ENCODE measurements at regions not wholly inside any gene's neighbourhood (a gene's known extent, or its start where the extent isn't known, plus 50 kb on each side); places are given as distances from the start of the nearest gene placed in this dataset.

DNA sequence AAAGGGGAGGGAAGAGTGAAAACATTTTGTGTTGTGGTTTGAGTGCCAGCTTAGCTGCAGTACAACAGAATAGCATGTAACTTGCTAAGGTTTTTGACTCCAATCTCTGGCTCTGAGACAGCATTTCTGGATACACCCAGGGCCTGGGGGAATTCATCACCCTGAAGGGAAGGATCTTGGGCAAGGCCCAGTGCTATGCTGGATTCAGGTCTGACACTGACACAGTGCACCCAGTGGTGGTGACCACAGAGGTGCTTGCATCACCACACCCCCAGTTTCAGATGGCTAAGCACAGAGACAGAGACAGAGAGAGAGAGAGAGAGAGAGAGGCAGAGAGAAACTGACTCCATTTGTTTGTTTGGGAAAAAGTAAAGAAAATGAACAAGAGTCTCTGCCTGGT lies 74.1 kb upstream of the KBTBD8 start:
- DNase-seq, result no peak

DNA sequence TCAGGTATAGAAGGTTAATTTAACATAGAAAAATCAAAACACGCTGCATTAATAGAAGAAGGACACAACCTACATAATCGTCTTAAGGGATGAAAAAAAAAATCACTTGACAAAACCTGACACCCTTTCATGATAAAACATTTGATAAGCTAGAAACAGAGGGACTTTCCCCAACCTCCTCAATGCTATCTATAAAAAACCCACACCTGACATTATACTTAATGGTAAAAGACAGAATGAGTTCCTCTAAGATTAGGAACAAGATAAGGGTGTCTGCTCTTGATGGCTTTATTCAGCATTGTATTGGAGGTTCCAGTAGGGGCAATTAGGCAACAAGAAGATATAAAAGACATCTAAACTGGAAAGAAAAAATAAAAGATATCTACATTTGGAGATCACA lies 69.9 kb upstream of the KBTBD8 start:
- intact Hi-C loops (cut with DNase I), result no loop called here
- TF ChIP-seq, protein P1, sequence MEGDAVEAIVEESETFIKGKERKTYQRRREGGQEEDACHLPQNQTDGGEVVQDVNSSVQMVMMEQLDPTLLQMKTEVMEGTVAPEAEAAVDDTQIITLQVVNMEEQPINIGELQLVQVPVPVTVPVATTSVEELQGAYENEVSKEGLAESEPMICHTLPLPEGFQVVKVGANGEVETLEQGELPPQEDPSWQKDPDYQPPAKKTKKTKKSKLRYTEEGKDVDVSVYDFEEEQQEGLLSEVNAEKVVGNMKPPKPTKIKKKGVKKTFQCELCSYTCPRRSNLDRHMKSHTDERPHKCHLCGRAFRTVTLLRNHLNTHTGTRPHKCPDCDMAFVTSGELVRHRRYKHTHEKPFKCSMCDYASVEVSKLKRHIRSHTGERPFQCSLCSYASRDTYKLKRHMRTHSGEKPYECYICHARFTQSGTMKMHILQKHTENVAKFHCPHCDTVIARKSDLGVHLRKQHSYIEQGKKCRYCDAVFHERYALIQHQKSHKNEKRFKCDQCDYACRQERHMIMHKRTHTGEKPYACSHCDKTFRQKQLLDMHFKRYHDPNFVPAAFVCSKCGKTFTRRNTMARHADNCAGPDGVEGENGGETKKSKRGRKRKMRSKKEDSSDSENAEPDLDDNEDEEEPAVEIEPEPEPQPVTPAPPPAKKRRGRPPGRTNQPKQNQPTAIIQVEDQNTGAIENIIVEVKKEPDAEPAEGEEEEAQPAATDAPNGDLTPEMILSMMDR (IDR thresholded peaks at IDR 0.05), result no peak
- Histone ChIP-seq H3K27me3 (peaks cover 0 to 7% (median 2%) of the 10 kb centered on the region in 7 donors), H3K9me3 (no peaks in the 10 kb centered on the region), H3K4me1 (no peaks in the 10 kb centered on the region), H3K4me3 (no peak overlapping the region), H3K36me3 (no peaks in the 10 kb centered on the region), H3K27ac (no peak overlapping the region)
- WGBS, 2 donors, result 77% methylated on average over 2 of the region's 2 CpGs
- ATAC-seq (no peak), DNase-seq (no peak)

More for the DNA sequence above, 74.1 kb upstream of the KBTBD8 start:
- Histone ChIP-seq H3K4me1 (no peaks in the 10 kb centered on the region), H3K27me3 (peaks cover 0 to 4% (median 0%) of the 10 kb centered on the region in 7 donors), H3K27ac (no peak overlapping the region), H3K36me3 (no peaks in the 10 kb centered on the region), H3K9me3 (no peaks in the 10 kb centered on the region), H3K4me3 (no peak overlapping the region)
- intact Hi-C loops (cut with DNase I), result no loop called here
- TF ChIP-seq, protein P1 (IDR thresholded peaks at IDR 0.05), result no peak
- ATAC-seq, result no peak

DNA sequence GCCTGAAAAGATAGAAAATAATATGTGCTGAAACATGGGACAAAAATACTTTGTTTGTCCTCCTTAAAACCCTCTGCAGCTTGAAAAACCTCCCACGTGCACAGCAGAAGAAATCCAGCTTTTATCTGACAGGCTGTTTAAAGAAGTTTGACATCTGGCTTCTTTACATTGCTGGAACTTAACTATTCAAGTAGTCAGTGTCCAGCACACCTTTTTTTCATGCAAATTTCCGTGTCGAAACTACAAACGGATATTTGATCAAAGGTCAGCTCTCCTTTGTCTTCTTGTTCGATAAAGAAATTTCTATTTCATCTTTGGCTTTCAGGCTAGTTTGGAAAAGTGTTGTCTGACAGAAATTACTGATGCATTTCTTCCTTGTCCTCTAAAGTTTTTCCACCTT lies 66.8 kb upstream of the KBTBD8 start:
- Histone ChIP-seq H3K4me3 (no peak overlapping the region), H3K36me3 (no peaks in the 10 kb centered on the region), H3K9me3 (no peaks in the 10 kb centered on the region), H3K27ac (no peak overlapping the region), H3K27me3 (peaks cover 0 to 18% (median 10%) of the 10 kb centered on the region in 7 donors), H3K4me1 (no peaks in the 10 kb centered on the region)
- TF ChIP-seq, protein P1 (IDR thresholded peaks at IDR 0.05), result no peak
- DNase-seq, result no peak
- intact Hi-C loops (cut with DNase I), result loop anchor here in 5 of 10 donors (10.0 kb wide), 3 partner anchors 1944 to 1964 kb away; no protein-coding TSS in a partner anchor
- WGBS, 2 donors, result 39 to 41% methylated on average over 5 of the region's 5 CpGs
- no peak for ATAC-seq

DNA sequence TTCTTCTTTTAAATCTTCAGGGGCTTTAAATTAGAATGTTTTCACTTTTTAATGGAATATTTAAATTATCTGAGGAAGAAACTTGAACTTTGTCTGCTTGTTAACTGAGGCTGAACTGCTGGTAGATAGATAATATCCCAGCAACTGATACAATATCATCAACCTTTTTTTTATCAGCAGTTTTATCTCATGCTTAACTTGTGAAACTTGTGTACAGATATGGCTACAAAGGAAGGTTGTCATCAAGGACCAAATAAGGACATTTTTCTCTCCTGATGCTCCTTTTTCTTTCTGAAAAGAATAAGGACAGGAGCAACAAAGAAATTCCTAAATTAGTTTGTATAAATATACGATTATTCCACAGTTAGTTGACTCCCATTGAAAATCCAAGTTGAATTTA lies 66.4 kb upstream of the KBTBD8 start:
- H3K27me3 ChIP-seq, result peaks cover 0 to 18% (median 10%) of the 10 kb centered on the region in 7 donors
- no peaks in the 10 kb centered on the region for H3K9me3 ChIP-seq
- no peak overlapping the region for H3K27ac ChIP-seq
- DNase-seq (no peak), ATAC-seq (no peak)
- H3K36me3 ChIP-seq, result no peaks in the 10 kb centered on the region
- 56 to 59% methylated on average over 1 of the region's 1 CpG for WGBS, 2 donors
- TF ChIP-seq, protein P1 (IDR thresholded peaks at IDR 0.05), result no peak
- intact Hi-C loops (cut with DNase I), result loop anchor here in 5 of 10 donors (10.0 kb wide), 3 partner anchors 1943 to 1963 kb away; no protein-coding TSS in a partner anchor
- no peak overlapping the region for H3K4me3 ChIP-seq
- no peaks in the 10 kb centered on the region for H3K4me1 ChIP-seq

Measured in heart right ventricle (tissue), 16 donors.